ENCODE measurements at regions not wholly inside any gene's neighbourhood (a gene's known extent, or its start where the extent isn't known, plus 50 kb on each side); places are given as distances from the start of the nearest gene placed in this dataset.

DNA sequence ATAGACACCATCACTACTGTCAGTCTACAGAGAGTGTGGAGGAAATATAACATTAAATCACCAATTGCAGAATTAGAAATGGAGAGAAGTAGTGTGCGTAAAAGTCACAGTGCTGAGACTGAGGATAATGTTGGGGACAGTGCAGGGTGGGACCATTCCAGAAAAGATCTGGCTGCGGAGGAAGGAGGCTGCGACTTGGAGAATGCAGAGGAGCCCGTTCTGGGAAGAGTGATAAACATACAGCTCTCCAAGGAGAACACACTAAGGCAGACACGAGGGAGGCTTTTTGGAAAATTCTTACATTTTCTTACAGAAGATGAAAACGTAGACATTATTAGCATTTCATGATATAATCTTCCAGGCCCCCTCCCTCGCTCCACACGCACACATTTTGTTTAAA lies 337.8 kb downstream of the IRS2 start:
- Histone ChIP-seq H3K36me3 (ENCODE audit: control insufficient read depth, insufficient read depth, low read length) (no peaks in the 10 kb centered on the region), H3K4me1 (ENCODE audit: control insufficient read depth, insufficient read depth, low read length, poor library complexity, severe bottlenecking) (no peaks in the 10 kb centered on the region), H3K4me3 (ENCODE audit: extremely low read depth, insufficient read depth, low read length, poor library complexity, severe bottlenecking) (no peak overlapping the region), H3K9me3 (ENCODE audit: control insufficient read depth, low read length) (no peaks in the 10 kb centered on the region), H3K27ac (ENCODE audit: low read depth, low read length, severe bottlenecking) (no peak overlapping the region)
- 92% methylated on average over 4 of the region's 8 CpGs; no CpG with 5 or more reads in 1 of the 2 experiments for WGBS, 2 experiments (ENCODE audit: insufficient coverage in 2 of 2)

DNA sequence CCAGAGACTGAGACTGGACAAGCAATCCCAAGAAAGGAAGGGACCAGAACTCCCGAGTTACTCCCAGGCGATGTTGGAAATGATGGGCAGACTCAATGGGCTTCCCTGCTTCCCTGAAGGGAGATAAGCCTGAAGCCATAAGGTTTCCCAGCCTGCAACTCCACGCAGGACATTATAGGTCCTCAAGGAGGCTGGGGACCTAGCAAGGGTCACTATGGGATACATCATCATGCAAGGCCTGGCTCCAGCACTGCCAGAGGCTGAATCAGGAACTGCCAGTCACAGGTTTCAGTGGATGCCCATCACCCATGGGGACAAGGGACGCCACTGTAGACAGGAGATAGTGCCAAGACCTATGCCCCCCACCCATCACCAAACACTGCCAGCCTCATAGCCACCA lies 338.7 kb downstream of the IRS2 start:
- 75 to 95% methylated on average over 1 to 4 of the region's 4 CpGs for WGBS, 2 experiments (ENCODE audit: insufficient coverage in 2 of 2)
- H3K9me3 ChIP-seq (ENCODE audit: control insufficient read depth, low read length) = no peaks in the 10 kb centered on the region
- H3K4me1 ChIP-seq (ENCODE audit: control insufficient read depth, insufficient read depth, low read length, poor library complexity, severe bottlenecking) = no peaks in the 10 kb centered on the region
- no peaks in the 10 kb centered on the region for H3K36me3 ChIP-seq (ENCODE audit: control insufficient read depth, insufficient read depth, low read length)
- no peak overlapping the region for H3K27ac ChIP-seq (ENCODE audit: low read depth, low read length, severe bottlenecking)
- no peak overlapping the region for H3K4me3 ChIP-seq (ENCODE audit: extremely low read depth, insufficient read depth, low read length, poor library complexity, severe bottlenecking)

DNA sequence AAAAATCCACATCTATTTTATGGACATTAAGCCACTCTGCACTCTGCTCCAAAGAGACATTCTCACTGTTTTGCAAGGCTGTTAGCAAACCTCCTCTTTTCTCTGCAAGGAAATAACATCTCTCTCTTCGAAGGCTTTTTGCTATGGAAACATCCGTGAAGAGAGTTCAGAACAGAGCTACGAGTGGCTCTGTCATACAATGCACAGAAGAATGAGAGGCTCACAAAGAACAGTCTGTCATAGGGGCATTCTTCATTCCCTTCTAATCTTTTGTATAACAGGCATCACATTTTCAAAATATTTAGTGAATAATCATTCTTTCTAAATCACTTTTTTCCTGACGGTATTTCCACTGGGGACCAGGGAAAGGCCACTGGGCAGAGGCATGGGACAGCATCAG lies 346.1 kb downstream of the IRS2 start:
- Histone ChIP-seq H3K9me3 (ENCODE audit: control insufficient read depth, low read length) (no peaks in the 10 kb centered on the region), H3K4me1 (ENCODE audit: control insufficient read depth, insufficient read depth, low read length, poor library complexity, severe bottlenecking) (no peaks in the 10 kb centered on the region), H3K4me3 (ENCODE audit: extremely low read depth, insufficient read depth, low read length, poor library complexity, severe bottlenecking) (no peak overlapping the region), H3K36me3 (ENCODE audit: control insufficient read depth, insufficient read depth, low read length) (no peaks in the 10 kb centered on the region), H3K27ac (ENCODE audit: low read depth, low read length, severe bottlenecking) (no peak overlapping the region)
- 83 to 92% methylated on average over 3 to 4 of the region's 4 CpGs for WGBS, 2 experiments (ENCODE audit: insufficient coverage in 2 of 2)

DNA sequence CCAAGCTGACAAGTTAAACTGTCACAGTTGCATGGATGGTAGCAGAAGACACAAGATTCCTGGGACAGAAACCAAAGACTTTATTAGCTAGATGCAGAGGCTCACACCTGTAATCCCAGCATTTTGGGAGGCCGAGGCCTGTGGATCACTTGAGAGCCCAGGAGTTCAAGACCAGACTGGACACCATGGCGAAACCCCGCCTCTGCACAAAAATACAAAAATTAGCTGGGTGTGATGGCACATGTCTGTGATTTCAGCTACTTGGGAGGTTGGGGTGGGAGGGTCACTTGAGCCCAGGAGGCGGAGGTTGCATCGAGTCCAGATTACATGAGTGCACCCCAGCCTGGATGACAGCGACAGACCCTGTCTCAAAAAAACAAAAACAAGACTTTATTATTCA lies 346.6 kb downstream of the IRS2 start:
- WGBS, 2 experiments (ENCODE audit: insufficient coverage in 2 of 2) = 94 to 100% methylated on average over 2 to 3 of the region's 6 CpGs
- Histone ChIP-seq H3K4me1 (ENCODE audit: control insufficient read depth, insufficient read depth, low read length, poor library complexity, severe bottlenecking) (no peaks in the 10 kb centered on the region), H3K27ac (ENCODE audit: low read depth, low read length, severe bottlenecking) (no peak overlapping the region), H3K9me3 (ENCODE audit: control insufficient read depth, low read length) (no peaks in the 10 kb centered on the region), H3K36me3 (ENCODE audit: control insufficient read depth, insufficient read depth, low read length) (no peaks in the 10 kb centered on the region), H3K4me3 (ENCODE audit: extremely low read depth, insufficient read depth, low read length, poor library complexity, severe bottlenecking) (no peak overlapping the region)

DNA sequence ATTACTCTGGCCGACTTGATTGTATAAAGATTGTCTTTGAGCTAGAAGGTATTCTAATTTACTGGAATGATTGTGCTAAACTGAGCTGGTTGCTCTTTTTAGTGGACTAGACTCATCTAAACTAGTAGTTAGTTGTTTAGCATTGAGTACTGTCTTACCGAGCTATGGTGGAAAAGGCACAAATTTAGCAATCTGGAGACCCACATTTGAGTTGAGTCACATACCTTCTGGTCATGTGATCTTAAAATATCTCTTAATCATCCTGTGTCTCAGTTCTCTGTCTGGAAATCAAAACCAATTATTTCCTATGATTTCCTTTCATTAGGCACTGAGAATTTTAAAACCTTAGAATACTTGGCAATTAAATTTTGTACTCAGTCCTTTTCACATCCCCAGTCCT lies 349.5 kb downstream of the IRS2 start:
- Histone ChIP-seq H3K9me3 (ENCODE audit: control insufficient read depth, low read length) (peaks cover 9% of the 10 kb centered on the region), H3K4me3 (ENCODE audit: extremely low read depth, insufficient read depth, low read length, poor library complexity, severe bottlenecking) (no peak overlapping the region), H3K4me1 (ENCODE audit: control insufficient read depth, insufficient read depth, low read length, poor library complexity, severe bottlenecking) (no peaks in the 10 kb centered on the region), H3K36me3 (ENCODE audit: control insufficient read depth, insufficient read depth, low read length) (no peaks in the 10 kb centered on the region), H3K27ac (ENCODE audit: low read depth, low read length, severe bottlenecking) (no peak overlapping the region)
- 75 to 83% methylated on average over 1 to 2 of the region's 2 CpGs for WGBS, 2 experiments (ENCODE audit: insufficient coverage in 2 of 2)

DNA sequence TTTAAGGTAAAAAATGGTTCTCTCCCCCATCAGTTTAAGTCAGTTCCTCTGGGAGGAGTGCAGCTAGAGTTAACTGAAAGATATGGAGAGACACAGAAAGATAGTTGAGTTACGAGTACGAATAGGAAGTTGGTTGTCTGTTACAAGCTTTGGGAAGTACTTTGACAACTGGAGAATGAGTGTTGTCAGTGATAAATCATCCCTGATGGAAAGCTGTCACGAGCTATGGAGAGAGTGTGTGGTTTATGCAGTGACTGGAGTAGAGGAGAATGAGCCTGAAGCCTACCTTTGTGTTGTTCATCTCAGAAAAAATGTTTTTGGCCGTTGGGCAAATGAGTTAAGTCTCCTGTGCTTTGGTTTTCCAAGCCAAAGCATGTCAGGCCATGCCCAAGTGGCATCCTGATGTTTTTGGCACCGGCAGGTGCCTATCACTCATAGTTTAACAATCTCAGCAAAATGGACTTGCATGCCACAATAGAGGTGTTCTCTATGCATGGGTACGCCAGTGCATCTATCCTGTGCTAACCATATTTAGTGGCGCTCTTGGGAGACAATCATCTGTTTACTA lies 350.2 kb downstream of the IRS2 start:
- Histone ChIP-seq H3K36me3 (ENCODE audit: control insufficient read depth, insufficient read depth, low read length) (no peaks in the 10 kb centered on the region), H3K27ac (ENCODE audit: low read depth, low read length, severe bottlenecking) (no peak overlapping the region), H3K9me3 (ENCODE audit: control insufficient read depth, low read length) (peaks cover 9% of the 10 kb centered on the region), H3K4me1 (ENCODE audit: control insufficient read depth, insufficient read depth, low read length, poor library complexity, severe bottlenecking) (no peaks in the 10 kb centered on the region), H3K4me3 (ENCODE audit: extremely low read depth, insufficient read depth, low read length, poor library complexity, severe bottlenecking) (no peak overlapping the region)
- WGBS, 2 experiments (ENCODE audit: insufficient coverage in 2 of 2) = 91 to 92% methylated on average over 4 to 6 of the region's 7 CpGs

DNA sequence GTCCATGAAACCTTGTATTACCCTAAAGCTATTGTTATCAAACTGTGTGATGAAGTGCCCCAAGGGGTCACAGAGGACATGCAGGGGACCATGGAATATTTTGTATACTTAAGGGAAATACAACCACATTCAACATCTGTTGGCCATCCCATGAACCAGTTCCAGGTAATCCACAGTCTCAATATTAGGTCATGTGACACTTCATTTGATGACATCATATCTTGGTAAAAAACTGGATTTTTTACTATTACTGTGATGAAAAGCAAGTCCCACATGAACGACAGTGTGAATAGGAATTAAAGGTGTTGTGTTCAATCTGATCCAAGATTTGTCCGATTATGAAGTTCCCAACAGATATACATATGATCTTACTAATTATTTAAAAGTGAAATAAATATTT lies 355.2 kb downstream of the IRS2 start:
- Histone ChIP-seq H3K4me3 (ENCODE audit: extremely low read depth, insufficient read depth, low read length, poor library complexity, severe bottlenecking) (no peak overlapping the region), H3K27ac (ENCODE audit: low read depth, low read length, severe bottlenecking) (no peak overlapping the region), H3K36me3 (ENCODE audit: control insufficient read depth, insufficient read depth, low read length) (no peaks in the 10 kb centered on the region), H3K4me1 (ENCODE audit: control insufficient read depth, insufficient read depth, low read length, poor library complexity, severe bottlenecking) (no peaks in the 10 kb centered on the region), H3K9me3 (ENCODE audit: control insufficient read depth, low read length) (peaks cover 9% of the 10 kb centered on the region)
- no CpG with 5 or more reads among the region's 2 CpGs for WGBS, 2 experiments (ENCODE audit: insufficient coverage in 2 of 2)

DNA sequence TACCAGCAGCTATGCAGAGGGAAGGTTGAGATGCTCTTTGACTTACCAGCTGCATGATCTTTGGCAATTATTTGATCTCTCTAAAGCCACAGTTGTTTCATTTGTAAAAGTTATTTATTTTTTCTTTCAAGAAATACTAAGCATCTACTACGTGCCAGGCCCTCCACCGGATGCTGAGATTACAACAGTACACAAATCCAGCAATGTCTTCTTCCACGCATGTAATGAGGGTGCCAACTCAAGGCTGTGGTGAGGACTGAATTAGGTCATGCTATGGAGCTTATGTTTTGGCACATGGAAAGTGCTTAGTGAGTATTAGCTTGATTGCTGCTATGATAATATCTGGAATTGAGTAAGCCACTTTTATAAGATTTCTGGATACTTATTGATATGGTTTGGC lies 358.2 kb downstream of the IRS2 start:
- Histone ChIP-seq H3K4me1 (ENCODE audit: control insufficient read depth, insufficient read depth, low read length, poor library complexity, severe bottlenecking) (no peaks in the 10 kb centered on the region), H3K9me3 (ENCODE audit: control insufficient read depth, low read length) (peaks cover 9% of the 10 kb centered on the region), H3K36me3 (ENCODE audit: control insufficient read depth, insufficient read depth, low read length) (no peaks in the 10 kb centered on the region), H3K27ac (ENCODE audit: low read depth, low read length, severe bottlenecking) (no peak overlapping the region), H3K4me3 (ENCODE audit: extremely low read depth, insufficient read depth, low read length, poor library complexity, severe bottlenecking) (no peak overlapping the region)
- 70% methylated on average over 2 of the region's 3 CpGs; no CpG with 5 or more reads in 1 of the 2 experiments for WGBS, 2 experiments (ENCODE audit: insufficient coverage in 2 of 2)

DNA sequence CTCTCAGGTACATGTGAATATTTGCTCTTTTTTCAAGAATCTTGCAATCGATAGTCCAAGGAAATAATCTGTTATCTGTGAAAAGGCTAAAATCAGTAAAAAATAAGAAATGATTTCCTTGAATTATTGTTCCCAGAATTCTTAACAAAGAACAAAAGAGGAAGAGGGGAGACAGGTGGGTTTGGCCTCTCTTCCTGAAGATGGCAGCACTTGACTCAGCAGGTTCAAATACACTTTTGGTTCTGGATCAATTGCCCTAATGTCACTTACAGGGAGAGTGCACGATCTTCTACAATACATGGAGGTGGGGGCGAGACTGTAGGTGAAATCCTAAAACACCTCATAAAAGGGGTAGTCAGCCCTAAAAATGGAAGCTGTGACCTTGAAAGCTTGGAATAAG lies 358.7 kb downstream of the IRS2 start:
- H3K4me1 ChIP-seq (ENCODE audit: control insufficient read depth, insufficient read depth, low read length, poor library complexity, severe bottlenecking) = no peaks in the 10 kb centered on the region
- no peaks in the 10 kb centered on the region for H3K36me3 ChIP-seq (ENCODE audit: control insufficient read depth, insufficient read depth, low read length)
- no peak overlapping the region for H3K27ac ChIP-seq (ENCODE audit: low read depth, low read length, severe bottlenecking)
- WGBS, 2 experiments (ENCODE audit: insufficient coverage in 2 of 2) = 75 to 100% methylated on average over 1 to 2 of the region's 3 CpGs
- no peak overlapping the region for H3K4me3 ChIP-seq (ENCODE audit: extremely low read depth, insufficient read depth, low read length, poor library complexity, severe bottlenecking)
- peaks cover 6% of the 10 kb centered on the region for H3K9me3 ChIP-seq (ENCODE audit: control insufficient read depth, low read length)

DNA sequence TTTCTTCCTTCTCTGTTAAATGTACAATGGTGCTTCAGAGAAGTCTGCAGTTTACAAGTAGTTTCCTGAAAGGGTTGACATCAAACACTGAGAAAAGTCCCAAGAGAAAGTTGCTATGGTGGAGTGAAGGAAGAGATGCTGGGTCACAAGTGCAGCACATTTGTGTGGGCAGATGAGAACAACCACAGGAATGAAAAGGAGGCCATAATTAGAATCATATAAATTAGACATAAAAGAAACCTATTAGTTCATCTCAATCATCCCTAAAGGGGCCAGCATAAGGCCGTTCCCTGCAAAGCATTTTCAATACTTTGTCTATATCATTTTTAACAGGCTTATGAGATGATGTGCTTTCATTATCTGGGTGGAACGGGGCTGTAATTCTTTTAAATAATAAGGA lies 359.2 kb downstream of the IRS2 start:
- Histone ChIP-seq H3K27ac (ENCODE audit: low read depth, low read length, severe bottlenecking) (no peak overlapping the region), H3K4me3 (ENCODE audit: extremely low read depth, insufficient read depth, low read length, poor library complexity, severe bottlenecking) (no peak overlapping the region), H3K9me3 (ENCODE audit: control insufficient read depth, low read length) (peaks cover under 1% of the 10 kb centered on the region), H3K4me1 (ENCODE audit: control insufficient read depth, insufficient read depth, low read length, poor library complexity, severe bottlenecking) (no peaks in the 10 kb centered on the region), H3K36me3 (ENCODE audit: control insufficient read depth, insufficient read depth, low read length) (no peaks in the 10 kb centered on the region)
- no CpG with 5 or more reads among the region's 2 CpGs for WGBS, 2 experiments (ENCODE audit: insufficient coverage in 2 of 2)

DNA sequence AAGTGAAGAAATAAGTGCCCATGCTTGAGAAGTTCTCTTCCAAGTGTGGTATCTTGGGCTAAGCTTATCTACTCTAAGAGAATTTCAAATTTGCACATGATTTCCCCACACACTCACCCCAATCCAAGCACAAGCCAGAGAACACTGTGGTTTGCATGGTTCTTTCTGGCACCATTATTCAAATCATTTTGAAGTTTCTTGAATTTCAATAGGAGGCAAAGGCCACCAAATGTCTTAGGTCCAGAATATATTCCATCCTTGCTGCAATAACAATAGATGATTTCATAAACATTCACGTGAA lies 359.7 kb downstream of the IRS2 start:
- WGBS, 2 experiments (ENCODE audit: insufficient coverage in 2 of 2) = 89 to 100% methylated on average over 1 of the region's 1 CpG
- Histone ChIP-seq H3K4me1 (ENCODE audit: control insufficient read depth, insufficient read depth, low read length, poor library complexity, severe bottlenecking) (no peaks in the 10 kb centered on the region), H3K36me3 (ENCODE audit: control insufficient read depth, insufficient read depth, low read length) (no peaks in the 10 kb centered on the region), H3K9me3 (ENCODE audit: control insufficient read depth, low read length) (no peaks in the 10 kb centered on the region), H3K27ac (ENCODE audit: low read depth, low read length, severe bottlenecking) (no peak overlapping the region), H3K4me3 (ENCODE audit: extremely low read depth, insufficient read depth, low read length, poor library complexity, severe bottlenecking) (no peak overlapping the region)

All from mesodermal cell (in vitro differentiated cells).